ENCODE measurements at regions not wholly inside any gene's neighbourhood (a gene's known extent, or its start where the extent isn't known, plus 50 kb on each side); places are given as distances from the start of the nearest gene placed in this dataset.

GRCh38 chr1:68963353-68963752 is 466.5 kb upstream of the DEPDC1 start:
- DNase-seq (no peak), ATAC-seq (ENCODE audit: low FRiP score in 2 of 2) (no peak)
- Histone ChIP-seq H3K36me3 (no peaks in the 10 kb centered on the region), H3K4me3 (no peak overlapping the region), H3K4me1 (no peaks in the 10 kb centered on the region), H3K9me3 (no peaks in the 10 kb centered on the region), H3K27ac (no peak overlapping the region), H3K27me3 (no peaks in the 10 kb centered on the region)
- TF ChIP-seq EP300 (IDR thresholded peaks at IDR 0.05) = no peak
- no peak for TF ChIP-seq POLR2A (IDR thresholded peaks at IDR 0.05)
- TF ChIP-seq, protein P1, sequence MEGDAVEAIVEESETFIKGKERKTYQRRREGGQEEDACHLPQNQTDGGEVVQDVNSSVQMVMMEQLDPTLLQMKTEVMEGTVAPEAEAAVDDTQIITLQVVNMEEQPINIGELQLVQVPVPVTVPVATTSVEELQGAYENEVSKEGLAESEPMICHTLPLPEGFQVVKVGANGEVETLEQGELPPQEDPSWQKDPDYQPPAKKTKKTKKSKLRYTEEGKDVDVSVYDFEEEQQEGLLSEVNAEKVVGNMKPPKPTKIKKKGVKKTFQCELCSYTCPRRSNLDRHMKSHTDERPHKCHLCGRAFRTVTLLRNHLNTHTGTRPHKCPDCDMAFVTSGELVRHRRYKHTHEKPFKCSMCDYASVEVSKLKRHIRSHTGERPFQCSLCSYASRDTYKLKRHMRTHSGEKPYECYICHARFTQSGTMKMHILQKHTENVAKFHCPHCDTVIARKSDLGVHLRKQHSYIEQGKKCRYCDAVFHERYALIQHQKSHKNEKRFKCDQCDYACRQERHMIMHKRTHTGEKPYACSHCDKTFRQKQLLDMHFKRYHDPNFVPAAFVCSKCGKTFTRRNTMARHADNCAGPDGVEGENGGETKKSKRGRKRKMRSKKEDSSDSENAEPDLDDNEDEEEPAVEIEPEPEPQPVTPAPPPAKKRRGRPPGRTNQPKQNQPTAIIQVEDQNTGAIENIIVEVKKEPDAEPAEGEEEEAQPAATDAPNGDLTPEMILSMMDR (IDR thresholded peaks at IDR 0.05) = no peak
- TF ChIP-seq POLR2AphosphoS5 (IDR thresholded peaks at IDR 0.05) = no peak
- WGBS, 2 donors = 53% methylated on average over 3 of the region's 3 CpGs

DNA sequence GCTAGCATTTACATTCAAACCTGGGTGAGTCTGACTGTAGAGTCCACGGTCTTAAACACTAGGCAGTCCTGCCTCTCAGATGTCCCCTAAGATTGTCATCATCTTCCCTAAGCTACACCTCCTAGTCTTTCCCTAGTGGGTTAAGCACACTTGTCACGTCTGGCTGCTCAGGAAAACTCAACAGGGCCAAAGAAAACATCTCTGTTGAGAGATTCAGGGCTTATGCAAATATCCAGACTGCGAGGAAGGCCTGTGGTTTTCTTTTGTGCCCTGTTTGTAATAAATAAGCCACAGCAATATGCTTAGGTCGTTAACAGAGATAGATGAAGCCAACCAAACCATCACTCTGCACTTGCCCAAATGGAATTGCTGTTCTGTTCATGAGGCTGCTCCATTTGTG is 472.6 kb upstream of the DEPDC1 start:
- TF ChIP-seq POLR2AphosphoS5 (IDR thresholded peaks at IDR 0.05) = no peak
- no peak for ATAC-seq (ENCODE audit: low FRiP score in 2 of 2)
- no peaks in the 10 kb centered on the region for H3K27me3 ChIP-seq
- H3K36me3 ChIP-seq = no peaks in the 10 kb centered on the region
- WGBS, 2 donors = 32 to 53% methylated on average over 4 of the region's 4 CpGs
- no peaks in the 10 kb centered on the region for H3K9me3 ChIP-seq
- H3K4me1 ChIP-seq = no peaks in the 10 kb centered on the region
- H3K4me3 ChIP-seq = no peak overlapping the region
- H3K27ac ChIP-seq = no peak overlapping the region
- no peak for DNase-seq

- H3K9me3 ChIP-seq = no peaks in the 10 kb centered on the region
- no peaks in the 10 kb centered on the region for H3K4me1 ChIP-seq
- 73 to 86% methylated on average over 2 of the region's 2 CpGs for WGBS, 2 donors
- no peak overlapping the region for H3K4me3 ChIP-seq
- H3K27me3 ChIP-seq = no peaks in the 10 kb centered on the region
- DNase-seq (no peak), ATAC-seq (ENCODE audit: low FRiP score in 2 of 2) (no peak)
- H3K27ac ChIP-seq = no peak overlapping the region
- TF ChIP-seq, protein P1 (IDR thresholded peaks at IDR 0.05) = no peak
- TF ChIP-seq POLR2A (IDR thresholded peaks at IDR 0.05) = no peak
- TF ChIP-seq POLR2AphosphoS5 (IDR thresholded peaks at IDR 0.05) = no peak
- no peak for TF ChIP-seq EP300 (IDR thresholded peaks at IDR 0.05)
- no peaks in the 10 kb centered on the region for H3K36me3 ChIP-seq
Measured at GRCh38 chr1:68970571-68970970, 473.7 kb upstream of the DEPDC1 start.

DNA sequence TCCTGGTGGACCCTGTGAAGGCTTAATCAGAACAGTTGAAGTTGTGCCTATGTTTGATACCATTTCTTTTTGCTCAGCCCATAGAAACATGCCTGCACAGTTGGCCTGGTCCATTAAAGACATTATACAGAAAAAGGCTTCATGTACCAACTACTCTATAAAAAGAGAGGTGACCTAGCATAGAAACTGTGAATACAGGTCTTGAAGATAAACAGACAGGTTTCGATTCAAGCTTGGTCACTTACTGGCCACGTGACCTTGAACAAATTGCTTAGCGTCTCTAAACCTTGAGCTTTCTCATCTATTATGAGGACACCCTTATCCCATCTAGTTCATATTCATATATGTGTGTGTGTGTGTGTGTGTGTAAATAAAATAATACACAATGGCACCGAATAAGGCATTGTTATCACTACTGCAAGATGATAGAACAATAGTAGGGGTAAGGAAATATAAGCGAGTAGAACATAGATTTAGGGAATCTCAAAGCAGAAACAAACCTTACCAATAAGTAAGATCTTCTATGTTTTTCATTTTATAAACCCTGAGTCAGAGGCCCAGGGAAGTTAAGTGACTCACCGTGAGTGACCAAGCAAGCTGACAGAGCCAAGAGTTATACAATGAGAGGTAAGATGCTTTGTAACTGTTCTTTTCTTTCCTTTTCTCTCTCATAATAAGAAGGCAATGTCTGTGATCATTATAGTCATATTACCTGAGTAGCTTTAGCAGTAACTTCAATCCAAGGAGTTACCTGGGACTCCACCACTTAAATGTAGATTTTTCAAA is 476.8 kb upstream of the DEPDC1 start:
- Histone ChIP-seq H3K4me1 (no peaks in the 10 kb centered on the region), H3K27ac (no peak overlapping the region), H3K4me3 (no peak overlapping the region), H3K36me3 (no peaks in the 10 kb centered on the region), H3K27me3 (no peaks in the 10 kb centered on the region), H3K9me3 (no peaks in the 10 kb centered on the region)
- TF ChIP-seq POLR2AphosphoS5 (IDR thresholded peaks at IDR 0.05) = no peak
- TF ChIP-seq, protein P1 (IDR thresholded peaks at IDR 0.05) = no peak
- no peak for TF ChIP-seq EP300 (IDR thresholded peaks at IDR 0.05)
- no peak for TF ChIP-seq POLR2A (IDR thresholded peaks at IDR 0.05)
- WGBS, 2 donors = 81 to 88% methylated on average over 6 of the region's 6 CpGs
- DNase-seq (no peak), ATAC-seq (ENCODE audit: low FRiP score in 2 of 2) (peak in 1 of 2 donors; percentile 60)

DNA sequence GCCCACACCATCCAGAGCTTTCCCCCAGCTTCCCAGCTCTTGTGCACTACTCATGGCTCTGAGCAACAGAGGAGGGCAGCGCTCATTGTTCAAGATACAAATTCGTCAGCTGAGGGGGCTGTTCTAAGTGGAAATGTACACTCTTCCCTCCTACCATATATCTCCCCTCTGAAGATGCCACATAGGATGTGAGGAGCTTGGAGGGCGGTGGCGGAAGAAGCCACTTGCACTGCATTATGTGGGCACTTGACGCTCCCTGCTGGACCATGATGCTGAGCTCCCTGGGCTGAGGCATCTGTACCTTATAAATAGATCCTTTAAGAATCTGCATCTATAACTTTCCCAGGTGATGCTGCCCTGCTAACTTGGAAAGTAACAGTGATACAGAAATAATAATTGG is 477.6 kb upstream of the DEPDC1 start:
- Histone ChIP-seq H3K9me3 (no peaks in the 10 kb centered on the region), H3K4me3 (no peak overlapping the region), H3K36me3 (no peaks in the 10 kb centered on the region), H3K27ac (no peak overlapping the region), H3K27me3 (no peaks in the 10 kb centered on the region), H3K4me1 (no peaks in the 10 kb centered on the region)
- TF ChIP-seq POLR2A (IDR thresholded peaks at IDR 0.05) (no peak), POLR2AphosphoS5 (IDR thresholded peaks at IDR 0.05) (no peak), EP300 (IDR thresholded peaks at IDR 0.05) (no peak)
- TF ChIP-seq, protein P1 (IDR thresholded peaks at IDR 0.05) = no peak
- WGBS, 2 donors = 82 to 88% methylated on average over 5 of the region's 5 CpGs
- ATAC-seq (ENCODE audit: low FRiP score in 2 of 2) = no peak
- no peak for DNase-seq
